KBM-7 (cell line): ENCODE measurements at regions not wholly inside any gene's neighbourhood (a gene's known extent, or its start where the extent isn't known, plus 50 kb on each side); places are given as distances from the start of the nearest gene placed in this dataset.
"Not testable (repeated sequence)": the region's sequence is repeated elsewhere in the genome, so short reads cannot be mapped to it uniquely, and the experiment has no call there.

Source experiments
- DNase-seq: peaks from one replicate; pipeline ENCODE4 v3.0.0-alpha.2; 2015
- in situ Hi-C: fragments of 300-500 bp; cut with MboI; formaldehyde crosslinking; loops from 2 replicates; pipeline ENCODE4 v1.14.3; 2020; ENCODE audit warnings: low sequenced_read_pairs, low pct_unique_long_range_greater_than_20kb, mixed read lengths

DNA sequence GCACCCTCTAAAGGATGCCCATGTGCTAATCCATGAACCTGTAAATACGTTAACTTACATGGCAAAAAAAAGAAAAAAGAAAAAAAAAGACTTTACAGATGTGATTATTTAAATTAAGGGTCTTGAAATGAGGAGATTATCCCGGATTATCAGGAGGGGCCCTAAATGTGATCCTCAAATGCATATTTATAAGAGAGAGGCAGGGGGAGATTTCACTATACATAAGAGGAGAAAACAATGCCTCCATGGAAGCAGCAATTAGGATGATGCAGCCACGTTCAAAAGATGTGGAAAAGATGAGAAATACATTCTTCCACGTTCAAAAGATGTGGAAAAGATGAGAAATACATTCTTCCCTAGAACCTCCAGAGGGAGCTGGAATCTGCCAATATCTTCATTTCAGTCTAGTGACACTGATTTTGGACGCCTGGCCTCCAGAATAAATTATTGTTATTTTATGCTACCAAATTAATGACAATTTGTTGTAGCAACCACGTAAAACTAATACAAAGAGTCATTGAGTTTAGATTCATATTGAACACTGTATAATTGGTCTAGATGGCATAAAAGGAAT is 328.4 kb upstream of the GNAI1 start:
- in situ Hi-C loops: no loop called here
- DNase-seq: no peak

DNA sequence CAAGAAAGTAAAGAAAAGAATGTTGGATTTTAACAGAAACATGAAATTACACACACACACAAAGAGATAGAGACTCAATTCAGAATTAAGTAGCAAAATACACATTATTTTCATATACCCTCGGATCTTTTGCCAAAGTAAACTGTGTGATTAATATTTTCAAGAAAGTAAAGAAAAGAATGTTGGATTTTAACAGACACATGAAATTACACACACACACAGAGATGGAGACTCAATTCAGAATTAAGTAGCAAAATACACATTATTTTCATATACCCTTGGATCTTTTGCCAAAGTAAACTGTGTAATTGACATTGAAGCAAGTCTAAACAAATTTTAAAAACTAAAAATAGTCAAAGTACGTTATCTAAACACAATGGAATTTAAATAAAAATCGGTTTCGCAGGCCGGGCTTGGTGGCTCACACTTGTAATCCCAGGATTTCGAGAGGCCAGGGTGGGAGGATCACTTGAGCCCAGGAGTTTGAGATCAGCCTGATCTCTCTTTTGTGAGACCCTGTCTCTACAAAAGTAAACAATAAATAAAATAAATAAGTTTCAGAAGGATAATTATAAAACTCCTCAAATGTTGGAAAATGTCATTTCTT is 337.3 kb upstream of the MAGI2 start:
- no peak for DNase-seq
- in situ Hi-C loops: no loop called here

GRCh38 chr7:79789584-79790345 is 336.3 kb upstream of the MAGI2 start:
- in situ Hi-C loops: no loop called here
- no peak for DNase-seq

- no peak for DNase-seq
- in situ Hi-C loops: no loop called here
Observed at GRCh38 chr7:79787623-79788022, 334.2 kb upstream of the MAGI2 start.

DNA sequence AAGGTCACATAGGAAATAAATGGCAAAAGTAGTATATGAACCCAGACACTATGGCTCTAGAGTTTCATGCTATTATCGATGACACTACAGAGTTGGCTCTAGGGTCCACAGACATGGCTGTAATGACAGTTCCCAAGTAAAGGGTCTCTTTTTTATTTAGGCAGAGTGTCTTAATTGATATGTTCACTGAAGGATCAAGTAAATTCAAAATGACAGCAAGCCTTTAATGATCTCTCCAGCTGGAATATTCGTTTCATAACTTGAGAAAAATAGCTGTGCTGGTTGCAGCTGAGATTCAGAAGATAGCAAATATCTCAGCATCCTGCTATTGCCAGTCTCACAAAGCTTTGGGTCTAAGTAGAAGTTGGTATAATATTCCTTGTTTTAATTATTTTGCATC is 333.6 kb upstream of the MAGI2 start:
- in situ Hi-C loops: no loop called here
- no peak for DNase-seq

GRCh38 chr7:79786187-79786586 is 332.7 kb upstream of the MAGI2 start:
- no peak for DNase-seq
- in situ Hi-C loops: no loop called here

DNA sequence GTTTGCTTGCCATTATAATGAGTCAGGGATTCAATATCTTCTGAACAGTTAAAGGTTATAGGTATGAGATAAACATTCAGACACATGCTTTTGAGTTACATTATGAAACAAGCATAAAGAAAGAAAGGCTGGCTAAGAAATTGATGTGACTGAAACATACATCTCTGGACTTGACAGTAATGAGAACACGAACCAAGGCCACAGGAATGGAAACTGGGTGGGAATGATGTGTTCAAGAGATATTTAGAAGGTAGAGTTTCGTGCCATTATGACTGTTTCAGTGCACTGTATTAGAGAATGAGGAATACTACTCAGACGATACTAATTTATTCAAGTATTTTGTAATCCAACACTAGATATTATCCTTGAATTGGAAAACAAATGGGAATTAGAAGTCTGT is 332.1 kb upstream of the MAGI2 start:
- no peak for DNase-seq
- in situ Hi-C loops: no loop called here

DNA sequence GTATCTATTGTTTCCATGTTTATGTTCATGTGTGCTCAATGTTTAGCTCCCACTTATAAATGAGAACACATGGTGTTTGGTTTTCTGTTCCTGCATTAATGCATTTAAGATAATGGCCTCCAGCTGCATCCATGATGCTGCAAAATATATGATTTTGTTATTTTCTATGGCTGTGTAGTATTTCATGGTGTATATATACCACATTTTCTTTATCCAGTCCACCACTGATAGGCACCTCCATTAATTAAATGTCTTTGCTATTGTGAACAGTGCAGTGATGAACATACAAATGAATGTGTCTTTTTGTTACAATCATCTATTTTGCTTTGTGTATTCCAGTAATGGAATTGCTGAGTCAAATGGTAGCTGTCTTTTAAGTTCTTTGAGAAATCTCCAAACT is 329.4 kb upstream of the MAGI2 start:
- DNase-seq: no peak
- in situ Hi-C loops: no loop called here

- DNase-seq: no peak
- in situ Hi-C loops: no loop called here
Observed at GRCh38 chr7:79782256-79782655, 328.8 kb upstream of the MAGI2 start.

DNA sequence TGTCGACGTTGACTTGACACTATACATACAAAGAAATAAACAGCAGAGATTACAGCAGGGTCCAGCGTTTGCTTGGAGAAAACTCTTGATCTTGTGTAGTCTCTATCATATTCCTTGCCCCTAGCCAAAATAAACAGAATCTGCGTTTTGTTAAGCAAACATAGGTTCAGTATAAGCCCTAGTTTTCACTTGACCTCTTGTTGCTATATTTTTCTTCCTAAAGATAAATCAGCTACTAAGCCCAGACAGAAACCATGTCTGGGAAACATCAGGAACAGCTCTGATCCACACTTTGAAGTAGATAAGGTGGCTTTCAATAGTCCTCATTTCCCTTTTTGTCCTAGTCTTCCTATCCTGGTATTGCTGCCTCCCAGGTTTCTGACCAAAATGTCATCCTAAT is 328.2 kb upstream of the MAGI2 start:
- DNase-seq: no peak
- in situ Hi-C loops: no loop called here

DNA sequence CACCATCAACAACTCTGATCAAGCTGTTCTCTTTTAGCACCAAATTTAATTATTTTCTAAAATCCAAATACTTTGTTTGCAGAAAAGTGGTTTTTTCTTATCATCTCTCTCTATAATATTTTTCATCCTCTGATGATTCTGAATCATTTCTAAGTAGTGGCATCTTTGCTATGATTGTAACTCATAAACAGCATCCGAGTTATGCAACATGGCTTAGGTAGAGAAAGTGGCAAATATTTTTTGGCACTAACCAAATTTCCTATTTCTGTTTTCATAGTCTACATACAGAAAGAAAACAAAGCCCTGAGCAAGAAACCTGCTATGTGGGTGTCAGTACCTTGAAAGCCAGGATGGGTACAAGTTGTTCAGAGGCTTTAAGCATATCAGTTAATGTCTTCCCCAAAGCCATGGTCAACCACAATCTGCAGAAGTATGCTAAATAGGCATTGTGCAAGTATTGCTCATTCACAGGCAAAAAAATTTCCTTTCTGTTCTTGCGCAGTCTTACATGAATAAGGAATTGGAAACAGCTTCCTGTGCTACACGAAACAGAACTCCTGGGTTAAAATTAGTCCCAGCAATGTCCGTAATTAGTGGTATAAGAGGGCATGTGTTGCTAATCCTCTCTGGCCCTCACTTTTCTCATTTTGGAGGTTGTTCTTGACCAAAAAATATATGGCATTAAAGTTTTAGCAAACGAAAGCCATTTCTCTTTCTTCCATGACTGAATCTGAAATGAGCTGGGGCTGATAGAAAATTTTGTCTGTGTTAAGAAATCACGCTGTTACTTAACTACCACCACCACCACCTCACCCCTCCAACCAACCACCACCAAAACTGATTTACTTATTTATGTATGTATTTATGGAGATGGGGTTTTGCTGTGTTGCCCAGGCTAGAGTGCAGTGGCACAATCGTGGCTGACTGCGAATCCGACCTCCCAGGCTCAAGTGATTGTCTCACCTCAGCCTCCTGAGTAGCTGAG is 325.6 kb upstream of the MAGI2 start:
- DNase-seq: no peak
- in situ Hi-C loops: no loop called here

DNA sequence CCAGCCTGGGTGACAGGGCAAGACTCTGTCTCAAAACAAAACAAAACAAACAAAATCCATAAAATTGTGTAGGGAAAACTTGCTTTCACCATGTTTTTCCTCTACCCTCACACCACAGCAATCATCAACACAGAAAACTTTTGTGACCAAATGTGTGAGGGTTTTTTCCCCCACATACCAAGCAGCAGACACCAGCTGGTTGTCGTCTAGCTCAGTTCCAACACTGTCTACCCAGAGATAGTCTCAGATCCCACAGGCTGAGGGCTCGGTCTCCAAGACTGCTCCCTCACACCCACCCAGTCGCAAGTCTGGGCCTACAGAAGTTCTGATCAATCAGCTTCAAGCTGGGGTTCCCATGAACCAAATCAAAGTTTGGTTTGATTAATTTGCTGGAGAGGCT is 322.4 kb upstream of the MAGI2 start:
- in situ Hi-C loops: no loop called here
- no peak for DNase-seq

- in situ Hi-C loops: no loop called here
- DNase-seq: no peak
Observed at GRCh38 chr7:79774150-79774549, 320.7 kb upstream of the MAGI2 start.

DNA sequence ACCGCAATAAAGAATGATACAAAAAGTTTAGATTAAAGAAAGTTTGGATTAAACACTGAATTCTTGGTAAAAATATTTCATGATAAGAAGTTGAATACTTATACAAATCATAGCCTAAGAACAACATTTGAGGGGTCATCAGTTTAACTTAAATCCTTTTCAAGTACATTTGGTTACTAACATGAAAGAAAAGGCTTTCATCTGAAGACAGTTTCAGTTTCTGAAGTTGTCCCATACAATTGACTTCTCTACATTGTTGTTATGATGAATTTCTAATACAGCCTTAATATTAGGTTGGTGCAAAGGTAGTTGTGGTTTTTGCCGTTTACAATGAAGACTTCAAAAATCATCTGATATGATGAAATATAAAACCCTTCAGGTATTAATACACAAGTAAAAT is 317.5 kb upstream of the MAGI2 start:
- no peak for DNase-seq
- in situ Hi-C loops: no loop called here

DNA sequence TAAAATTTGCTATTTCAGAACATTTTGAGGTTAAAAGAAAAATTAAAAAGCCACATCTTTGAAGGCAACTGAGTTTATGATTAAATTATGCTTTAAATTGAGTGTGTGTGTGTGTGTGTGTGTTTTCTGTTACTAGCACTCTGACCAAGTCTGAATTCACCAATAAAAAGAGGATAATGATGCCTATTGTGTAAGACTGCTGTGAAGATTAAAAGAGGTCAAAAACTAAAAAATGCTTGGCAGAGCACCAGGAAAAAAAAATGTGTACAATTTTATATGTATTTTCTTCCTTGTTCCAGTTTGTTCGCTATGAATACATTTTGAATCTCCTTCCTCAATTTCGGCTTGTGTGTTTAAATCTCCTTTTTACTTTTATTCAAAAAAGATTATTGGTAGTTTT is 316.6 kb upstream of the MAGI2 start:
- in situ Hi-C loops: no loop called here
- DNase-seq: no peak

DNA sequence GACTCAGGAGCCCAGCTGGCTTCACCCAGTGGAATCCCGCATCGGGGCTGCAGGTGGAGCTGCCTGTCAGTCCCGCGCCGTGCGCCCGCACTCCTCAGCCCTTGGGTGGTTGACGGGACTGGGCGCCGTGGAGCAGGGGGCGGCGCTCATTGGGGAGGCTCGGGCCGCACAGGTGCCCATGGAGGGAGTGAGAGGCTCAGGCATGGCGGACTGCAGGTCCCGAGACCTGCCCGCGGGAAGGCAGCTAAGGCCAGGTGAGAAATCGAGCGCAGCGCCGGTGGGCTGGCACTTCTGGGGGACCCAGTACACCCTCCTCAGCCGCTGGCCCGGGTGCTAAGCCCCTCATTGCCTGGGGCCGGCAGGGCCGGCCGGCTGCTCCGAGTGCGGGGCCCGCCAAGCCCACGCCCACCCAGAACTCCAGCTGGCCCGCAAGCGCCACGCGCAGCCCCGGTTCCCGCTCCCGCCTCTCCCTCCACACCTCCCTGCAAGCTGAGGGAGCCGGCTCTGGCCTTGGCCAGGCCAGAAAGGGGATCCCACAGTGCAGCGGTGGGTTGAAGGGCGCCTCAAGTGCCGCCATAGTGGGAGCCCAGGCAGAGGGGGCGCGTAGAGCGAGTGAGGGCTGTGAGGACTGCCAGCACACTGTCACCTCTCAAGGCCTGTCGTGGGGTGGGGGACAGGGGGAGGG is 314.6 kb upstream of the MAGI2 start:
- in situ Hi-C loops, DNase-seq: not testable (repeated sequence)

GRCh38 chr7:79767192-79767591 is 313.7 kb upstream of the MAGI2 start:
- DNase-seq, in situ Hi-C loops: not testable (repeated sequence)

DNA sequence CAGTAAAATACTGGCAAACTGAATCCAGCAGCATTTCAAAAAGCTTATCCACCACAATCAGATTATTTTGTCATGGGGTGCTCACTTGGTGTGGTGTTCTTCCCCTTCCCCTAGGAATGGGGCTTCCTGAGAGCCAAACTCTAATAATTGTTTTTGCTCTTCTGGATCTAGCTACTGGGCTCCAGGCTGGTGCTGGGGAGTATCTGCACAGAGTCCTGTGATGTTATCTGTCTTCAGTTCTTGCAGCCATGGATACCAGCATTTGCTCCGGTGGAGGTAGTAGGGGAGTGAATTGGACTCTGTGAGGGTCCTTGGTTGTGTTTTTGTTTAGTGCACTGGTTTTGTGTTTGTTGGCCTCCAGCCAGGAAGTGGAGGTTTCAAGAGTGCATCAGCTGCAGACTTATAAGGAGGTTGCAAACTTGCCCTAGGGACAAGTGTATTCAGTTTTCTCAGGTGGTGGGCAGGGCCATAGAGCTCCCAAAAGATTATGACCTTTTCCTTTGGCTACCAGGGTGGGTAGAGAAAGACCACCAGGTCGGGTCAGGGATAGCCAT is 308.5 kb upstream of the MAGI2 start:
- DNase-seq: no peak
- in situ Hi-C loops: no loop called here

DNA sequence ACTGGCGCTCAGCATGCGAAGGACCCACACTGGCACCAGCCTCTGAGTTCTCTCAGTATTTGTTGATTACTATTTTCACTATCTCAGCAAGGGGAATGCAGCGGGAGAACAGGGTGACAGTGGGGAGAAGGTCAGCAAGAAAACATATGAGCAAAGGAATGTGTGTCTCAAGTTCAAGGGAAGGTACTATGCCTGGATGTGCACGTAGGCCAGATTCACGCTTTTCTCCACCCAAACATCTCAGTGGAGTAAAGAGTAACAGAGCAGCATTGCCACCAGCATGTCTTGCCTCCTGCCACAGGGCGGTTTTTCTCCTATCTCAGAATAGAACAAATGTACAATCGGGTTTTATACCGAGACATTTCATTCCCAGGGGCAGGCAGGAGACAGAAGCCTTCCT is 297.5 kb upstream of the MAGI2 start:
- DNase-seq, in situ Hi-C loops: not testable (repeated sequence)
